ENCODE measurements at regions not wholly inside any gene's neighbourhood (a gene's known extent, or its start where the extent isn't known, plus 50 kb on each side); places are given as distances from the start of the nearest gene placed in this dataset.

GRCh38 chr1:187537936-187538335 lies 709.2 kb downstream of the PLA2G4A start:
- TF ChIP-seq CTCF (IDR thresholded peaks at IDR 0.05; ENCODE audit: borderline replicate concordance, extremely low read depth, low read length, poor library complexity, severe bottlenecking) (no peak), EZH2 (IDR thresholded peaks at IDR 0.05; ENCODE audit: borderline replicate concordance, low read depth, low read length, severe bottlenecking) (no peak)
